GM10248 (cell line): ENCODE measurements at regions not wholly inside any gene's neighbourhood (a gene's known extent, or its start where the extent isn't known, plus 50 kb on each side); places are given as distances from the start of the nearest gene placed in this dataset.

Source experiments
- CTCF ChIA-PET: fragments of 300-600 bp; sonication (Branson Sonifier 250); formaldehyde crosslinking; extraction: SDS; loops from one replicate; lab custom pipeline; 2021; ENCODE audit warnings: antibody characterized with exemption; lab: Yijun Ruan, JAX
- POLR2A ChIA-PET: fragments of 350-650 bp; sonication (Branson Sonifier 250); formaldehyde crosslinking; extraction: SDS; loops from one replicate; lab custom pipeline; 2020; ENCODE audit warnings: antibody characterized with exemption; lab: Yijun Ruan, JAX
- DNase-seq: peaks from one replicate; pipeline ENCODE4 v3.0.0; 2012; ENCODE audit errors: extremely low spot score
- CTCF ChIP-seq: IDR thresholded peaks from 2 replicates; pipeline ENCODE4 v1.5.1; 2012; ENCODE audit warnings: mild to moderate bottlenecking, low read depth; ENCODE audit errors: extremely low read depth, missing control alignments, control extremely low read depth

- no peak for TF ChIP-seq CTCF
- DNase-seq = no peak
- ChIA-PET CTCF (interaction anchor here (3.2 to 8.3 kb wide), 3 partner anchors 219 to 224 kb away, joined by 10 to 112 read pairs (median 32); no protein-coding TSS in a partner anchor), POLR2A (no interaction called here)
These were observed 108.6 kb upstream of the WLS start for GRCh38 chr1:68340951-68341350.

GRCh38 chr1:68339505-68339904 lies 107.2 kb upstream of the WLS start:
- CTCF ChIA-PET = interaction anchor here (2.3 to 3.2 kb wide), 2 partner anchors 220 to 222 kb away, joined by 9 to 10 read pairs; no protein-coding TSS in a partner anchor
- TF ChIP-seq CTCF = no peak
- POLR2A ChIA-PET = no interaction called here
- no peak for DNase-seq

GRCh38 chr1:68338081-68338480 lies 105.8 kb upstream of the WLS start:
- no peak for DNase-seq
- POLR2A ChIA-PET = no interaction called here
- CTCF ChIA-PET = interaction anchor here (2.3 to 3.2 kb wide), 2 partner anchors 218 to 221 kb away, joined by 9 to 10 read pairs; no protein-coding TSS in a partner anchor
- no peak for TF ChIP-seq CTCF

GRCh38 chr1:68332041-68332440 lies 99.7 kb upstream of the WLS start:
- no peak for DNase-seq
- ChIA-PET POLR2A (no interaction called here), CTCF (interaction anchor here (1.3 to 2.2 kb wide), 4 partner anchors 14 to 215 kb away, joined by 3 to 6 read pairs (median 4); no protein-coding TSS in a partner anchor)
- TF ChIP-seq CTCF = no peak

- no peak for TF ChIP-seq CTCF
- ChIA-PET CTCF (interaction anchor here (1.3 to 2.2 kb wide), 5 partner anchors 15 to 214 kb away, joined by 3 to 6 read pairs (median 4); no protein-coding TSS in a partner anchor), POLR2A (no interaction called here)
- no peak for DNase-seq
These were observed 99.0 kb upstream of the WLS start for GRCh38 chr1:68331117-68331865.

- DNase-seq = no peak
- CTCF ChIA-PET = interaction anchor here (1.1 to 1.7 kb wide), 3 partner anchors 9 to 211 kb away, joined by 3 read pairs; no protein-coding TSS in a partner anchor
- POLR2A ChIA-PET = no interaction called here
- TF ChIP-seq CTCF = no peak
These were observed 98.1 kb upstream of the WLS start for GRCh38 chr1:68330391-68330790.
